Gastrocnemius medialis (tissue), 4 donors: ENCODE measurements at regions not wholly inside any gene's neighbourhood (a gene's known extent, or its start where the extent isn't known, plus 50 kb on each side); places are given as distances from the start of the nearest gene placed in this dataset.

ENCODE experiments used
- POLR2A ChIP-seq, 2 donors: fragments of 450-650 bp; IDR thresholded peaks; one replicate each; pipeline ENCODE4 v1.6.1; 2017; ENCODE audit warnings: antibody characterized with exemption in 2 of 2, mild to moderate bottlenecking in 2 of 2, moderate library complexity in 2 of 2
- TF ChIP-seq, protein P1 (sequence below), 5 experiments: fragments of 450-650 bp in 3 of 5; fragments of 200-600 bp in 2 of 5; sonication (generic) in 2 of 5; IDR thresholded peaks in 4 of 5; conservative IDR thresholded peaks in 1 of 5; 1 replicate in 4 of 5; 2 replicates in 1 of 5; pipeline ENCODE4 v1.5.1; 2016 to 2019; ENCODE audit warnings: antibody characterized with exemption in 5 of 5, mild to moderate bottlenecking in 3 of 5, moderate library complexity in 3 of 5

DNA sequence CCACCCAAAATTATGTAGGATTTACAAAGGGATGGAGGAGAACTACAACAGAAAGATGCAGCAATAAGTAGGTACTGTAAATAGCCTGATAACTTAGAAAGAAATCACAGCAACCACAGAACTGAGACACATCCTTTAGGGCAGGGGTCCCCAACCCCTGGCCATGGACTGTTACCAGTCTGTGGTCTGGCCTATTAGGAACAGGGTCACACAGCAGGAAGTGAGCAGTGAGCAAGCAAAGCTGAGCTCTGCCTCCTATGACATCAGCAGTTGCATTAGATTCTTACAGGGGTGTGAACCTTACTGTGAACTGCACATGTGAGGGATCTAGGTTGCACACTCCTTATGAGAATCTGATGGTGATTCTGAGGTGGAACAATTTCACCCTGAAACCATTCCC lies 997.6 kb downstream of the DIAPH3 start:
- TF ChIP-seq, protein P1, sequence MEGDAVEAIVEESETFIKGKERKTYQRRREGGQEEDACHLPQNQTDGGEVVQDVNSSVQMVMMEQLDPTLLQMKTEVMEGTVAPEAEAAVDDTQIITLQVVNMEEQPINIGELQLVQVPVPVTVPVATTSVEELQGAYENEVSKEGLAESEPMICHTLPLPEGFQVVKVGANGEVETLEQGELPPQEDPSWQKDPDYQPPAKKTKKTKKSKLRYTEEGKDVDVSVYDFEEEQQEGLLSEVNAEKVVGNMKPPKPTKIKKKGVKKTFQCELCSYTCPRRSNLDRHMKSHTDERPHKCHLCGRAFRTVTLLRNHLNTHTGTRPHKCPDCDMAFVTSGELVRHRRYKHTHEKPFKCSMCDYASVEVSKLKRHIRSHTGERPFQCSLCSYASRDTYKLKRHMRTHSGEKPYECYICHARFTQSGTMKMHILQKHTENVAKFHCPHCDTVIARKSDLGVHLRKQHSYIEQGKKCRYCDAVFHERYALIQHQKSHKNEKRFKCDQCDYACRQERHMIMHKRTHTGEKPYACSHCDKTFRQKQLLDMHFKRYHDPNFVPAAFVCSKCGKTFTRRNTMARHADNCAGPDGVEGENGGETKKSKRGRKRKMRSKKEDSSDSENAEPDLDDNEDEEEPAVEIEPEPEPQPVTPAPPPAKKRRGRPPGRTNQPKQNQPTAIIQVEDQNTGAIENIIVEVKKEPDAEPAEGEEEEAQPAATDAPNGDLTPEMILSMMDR (IDR thresholded peaks at IDR 0.05 in 4 of 5, conservative IDR thresholded peaks at IDR 0.05 in 1 of 5): no peak
- TF ChIP-seq POLR2A (IDR thresholded peaks at IDR 0.05): no peak
